ENCODE measurements at regions not wholly inside any gene's neighbourhood (a gene's known extent, or its start where the extent isn't known, plus 50 kb on each side); places are given as distances from the start of the nearest gene placed in this dataset.

GRCh38 chr15:87089551-87089950, 1009.9 kb downstream of the AGBL1 start:
- Histone ChIP-seq H3K9ac (ENCODE audit: low read length) (no peak overlapping the region), H3K36me3 (ENCODE audit: control insufficient read depth, insufficient read depth, low read length) (no peaks in the 10 kb centered on the region), H3K27ac (ENCODE audit: low read depth, low read length) (no peak overlapping the region)

GRCh38 chr15:87083201-87083600, 1003.5 kb downstream of the AGBL1 start:
- Histone ChIP-seq H3K36me3 (ENCODE audit: control insufficient read depth, insufficient read depth, low read length) (no peaks in the 10 kb centered on the region), H3K27ac (ENCODE audit: low read depth, low read length) (no peak overlapping the region), H3K27me3 (ENCODE audit: control insufficient read depth, insufficient read depth, low read length) (no peaks in the 10 kb centered on the region), H3K9ac (ENCODE audit: low read length) (no peak overlapping the region), H3K4me1 (ENCODE audit: control insufficient read depth, insufficient read depth, low read length) (no peaks in the 10 kb centered on the region), H3K4me3 (ENCODE audit: low read length) (no peak overlapping the region)

More at GRCh38 chr15:87089551-87089950, 1009.9 kb downstream of the AGBL1 start:
- Histone ChIP-seq H3K4me3 (ENCODE audit: low read length) (no peak overlapping the region), H3K27me3 (ENCODE audit: control insufficient read depth, insufficient read depth, low read length) (no peaks in the 10 kb centered on the region), H3K4me1 (ENCODE audit: control insufficient read depth, insufficient read depth, low read length) (no peaks in the 10 kb centered on the region)

GRCh38 chr15:87082581-87082980, 1002.9 kb downstream of the AGBL1 start:
- no peaks in the 10 kb centered on the region for H3K27me3 ChIP-seq (ENCODE audit: control insufficient read depth, insufficient read depth, low read length)
- H3K9ac ChIP-seq (ENCODE audit: low read length) = no peak overlapping the region
- no peaks in the 10 kb centered on the region for H3K36me3 ChIP-seq (ENCODE audit: control insufficient read depth, insufficient read depth, low read length)
- H3K4me3 ChIP-seq (ENCODE audit: low read length) = no peak overlapping the region
- H3K4me1 ChIP-seq (ENCODE audit: control insufficient read depth, insufficient read depth, low read length) = no peaks in the 10 kb centered on the region
- no peak overlapping the region for H3K27ac ChIP-seq (ENCODE audit: low read depth, low read length)

GRCh38 chr15:87080547-87080946, 1000.9 kb downstream of the AGBL1 start:
- Histone ChIP-seq H3K4me1 (ENCODE audit: control insufficient read depth, insufficient read depth, low read length) (no peaks in the 10 kb centered on the region), H3K27ac (ENCODE audit: low read depth, low read length) (no peak overlapping the region), H3K9ac (ENCODE audit: low read length) (no peak overlapping the region), H3K36me3 (ENCODE audit: control insufficient read depth, insufficient read depth, low read length) (no peaks in the 10 kb centered on the region), H3K27me3 (ENCODE audit: control insufficient read depth, insufficient read depth, low read length) (no peaks in the 10 kb centered on the region), H3K4me3 (ENCODE audit: low read length) (no peak overlapping the region)
